ENCODE measurements at regions not wholly inside any gene's neighbourhood (a gene's known extent, or its start where the extent isn't known, plus 50 kb on each side); places are given as distances from the start of the nearest gene placed in this dataset.

GRCh38 chr1:219993554-219994433 is 52.5 kb downstream of the EPRS1 start:
- no peak for DNase-seq

DNA sequence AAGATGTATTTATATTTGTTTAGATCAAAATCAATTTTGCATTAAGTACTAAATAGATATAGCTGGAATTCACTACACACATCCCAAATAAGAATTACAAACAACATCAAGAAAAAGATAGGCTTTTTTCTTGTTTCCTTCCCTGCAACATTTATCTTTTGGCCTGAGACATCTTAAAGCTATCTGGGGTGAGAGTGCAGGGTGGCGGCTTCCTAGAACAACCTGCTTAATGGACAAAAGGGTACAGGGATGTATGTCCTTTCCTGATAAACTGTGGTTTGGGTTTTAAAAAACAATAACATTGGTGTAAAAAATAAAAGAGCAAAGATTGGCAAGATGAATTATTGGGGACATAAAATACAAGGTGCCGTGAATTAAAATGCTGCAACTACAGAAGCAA is 54.4 kb downstream of the EPRS1 start:
- DNase-seq, result no peak

GRCh38 chr1:219991511-219991810 is 54.8 kb downstream of the EPRS1 start:
- DNase-seq, result no peak

- DNase-seq, result peak; percentile 68
Observed at GRCh38 chr1:219990782-219991510, 55.4 kb downstream of the EPRS1 start.

DNA sequence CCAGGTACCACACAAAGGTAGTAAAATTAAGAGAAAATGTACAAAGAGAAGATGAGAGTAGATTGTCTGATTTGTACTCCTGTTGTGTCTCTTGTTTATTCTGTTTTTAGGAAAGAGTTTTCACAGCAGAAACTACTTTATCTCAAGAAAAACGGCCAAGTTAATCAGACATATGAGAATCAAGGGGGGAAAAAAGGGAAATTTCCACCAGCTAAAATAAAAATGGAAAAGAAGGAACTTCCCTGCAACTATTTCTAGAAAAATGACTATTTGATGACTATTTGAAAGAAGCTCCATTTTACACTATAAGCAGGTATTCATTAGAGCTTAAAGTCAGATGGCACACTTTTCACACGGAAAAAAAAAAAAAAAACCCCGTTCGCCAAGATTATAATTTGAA is 56.5 kb downstream of the EPRS1 start:
- no peak for DNase-seq

- DNase-seq, result no peak
Observed at GRCh38 chr1:219988818-219989217, 57.5 kb downstream of the EPRS1 start.

DNA sequence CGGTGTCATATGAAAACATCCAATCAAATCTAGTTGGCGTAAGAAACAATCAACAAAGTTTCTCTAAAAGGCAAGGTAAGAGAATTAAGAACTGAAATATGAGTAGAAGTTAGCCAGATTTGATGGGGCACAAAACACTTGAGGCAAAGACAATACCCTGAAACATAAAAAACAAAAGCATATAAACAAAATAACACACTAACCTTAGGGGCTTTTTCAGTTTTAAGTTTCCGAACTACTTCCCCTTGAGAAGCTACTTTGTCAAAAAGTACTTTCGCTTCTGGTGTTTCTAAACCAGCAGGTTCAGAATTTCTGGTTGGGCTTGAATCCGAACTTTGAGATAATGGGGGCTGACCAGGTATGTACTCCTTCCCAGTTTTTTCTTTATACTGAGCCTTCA is 57.9 kb downstream of the EPRS1 start:
- DNase-seq, result no peak

DNA sequence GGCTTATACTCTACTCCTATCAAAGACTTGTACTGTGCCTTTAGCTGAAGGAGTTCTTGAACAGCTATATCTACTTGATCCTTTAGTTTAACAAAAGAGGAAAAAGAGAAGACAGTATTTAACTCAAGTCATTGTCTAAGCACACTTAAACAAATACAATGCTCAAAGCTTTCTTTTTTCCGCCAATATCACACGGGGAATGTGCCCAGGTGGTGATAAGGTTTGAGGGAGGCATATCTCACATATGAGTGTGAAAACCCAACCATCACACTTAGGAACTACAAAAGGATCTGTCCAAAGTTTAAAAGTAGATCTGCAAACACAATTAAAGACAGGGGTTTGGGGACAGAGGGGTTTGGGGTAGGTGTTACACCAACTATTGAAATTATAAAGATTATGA is 59.0 kb upstream of the SLC30A10 start:
- DNase-seq, result no peak

DNA sequence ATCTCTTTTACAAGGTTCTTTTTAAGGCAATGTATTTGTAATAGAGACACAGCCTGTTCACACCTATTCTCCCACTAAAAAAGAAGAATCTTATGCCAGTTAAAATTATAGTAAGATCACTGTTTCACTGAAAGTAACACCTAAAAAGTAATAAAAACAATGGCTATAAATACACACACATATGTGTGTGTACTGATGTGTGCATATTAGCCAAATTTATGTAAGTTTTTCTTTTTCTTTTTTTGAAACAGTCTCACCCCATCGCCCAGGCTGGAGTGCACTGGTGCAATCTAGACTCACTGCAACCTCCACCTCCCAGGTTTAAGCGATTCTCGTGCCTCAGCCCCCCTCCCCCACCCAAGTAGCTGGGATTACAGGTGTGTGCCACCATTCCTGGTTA is 56.8 kb upstream of the SLC30A10 start:
- DNase-seq, result no peak

Measured in dermis blood vessel endothelial cell (primary cell).